ENCODE measurements at regions not wholly inside any gene's neighbourhood (a gene's known extent, or its start where the extent isn't known, plus 50 kb on each side); places are given as distances from the start of the nearest gene placed in this dataset.

DNA sequence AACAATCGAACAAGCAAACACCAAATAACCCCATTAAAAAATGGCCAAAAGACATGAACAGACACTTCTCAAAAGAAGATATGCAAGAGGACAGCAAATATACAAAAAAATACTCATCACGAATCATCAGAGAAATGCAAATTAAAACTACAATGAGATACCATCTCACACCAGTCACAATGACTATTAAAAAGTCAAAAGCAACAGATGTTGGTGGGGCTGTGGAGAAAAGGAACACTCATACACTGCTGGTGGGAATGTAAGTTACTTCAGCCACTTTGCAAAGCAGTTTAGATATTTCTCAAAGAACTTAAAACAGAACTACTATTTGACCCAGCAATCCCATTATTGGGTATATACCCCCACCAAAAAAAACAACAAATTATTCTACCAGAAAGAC is 51.3 kb upstream of the FLI1 start:
- H4K20me1 ChIP-seq (replicated peaks; ENCODE audit: control insufficient read depth, insufficient read depth, low read length), result no peaks in the 10 kb centered on the region
- no peaks in the 10 kb centered on the region for H3K79me2 ChIP-seq (ENCODE audit: control insufficient read depth, insufficient read depth, low read length)
- FAIRE-seq, result no peak
- no peak overlapping the region for H3K27ac ChIP-seq (ENCODE audit: extremely low read depth, low read depth, low read length)
- no peaks in the 10 kb centered on the region for H3K4me1 ChIP-seq (replicated peaks in 1 of 2; ENCODE audit: control insufficient read depth in 2 of 2, insufficient read depth in 2 of 2, low read length in 2 of 2)
- BruUV-seq (replicated peaks), result no TSS peak
- no peak overlapping the region for H2AFZ ChIP-seq (ENCODE audit: low read depth, low read length)
- no peaks in the 10 kb centered on the region for H3K9me3 ChIP-seq (replicated peaks; ENCODE audit: control insufficient read depth, insufficient read depth, low read depth, low read length)
- no peak for ATAC-seq
- H3K36me3 ChIP-seq (ENCODE audit: control insufficient read depth, insufficient read depth, low read length), result no peaks in the 10 kb centered on the region
- no peak overlapping the region for H3K9ac ChIP-seq (ENCODE audit: insufficient read depth in 1 of 2, low read depth in 2 of 2, low read length in 2 of 2)
- TF ChIP-seq, protein P1, sequence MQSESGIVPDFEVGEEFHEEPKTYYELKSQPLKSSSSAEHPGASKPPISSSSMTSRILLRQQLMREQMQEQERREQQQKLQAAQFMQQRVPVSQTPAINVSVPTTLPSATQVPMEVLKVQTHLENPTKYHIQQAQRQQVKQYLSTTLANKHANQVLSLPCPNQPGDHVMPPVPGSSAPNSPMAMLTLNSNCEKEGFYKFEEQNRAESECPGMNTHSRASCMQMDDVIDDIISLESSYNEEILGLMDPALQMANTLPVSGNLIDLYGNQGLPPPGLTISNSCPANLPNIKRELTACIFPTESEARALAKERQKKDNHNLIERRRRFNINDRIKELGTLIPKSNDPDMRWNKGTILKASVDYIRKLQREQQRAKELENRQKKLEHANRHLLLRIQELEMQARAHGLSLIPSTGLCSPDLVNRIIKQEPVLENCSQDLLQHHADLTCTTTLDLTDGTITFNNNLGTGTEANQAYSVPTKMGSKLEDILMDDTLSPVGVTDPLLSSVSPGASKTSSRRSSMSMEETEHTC (IDR thresholded peaks at IDR 0.05), result no peak
- TF ChIP-seq LARP7 (IDR thresholded peaks at IDR 0.05), result no peak
- TF ChIP-seq ZNF668 (CRISPR knock-in tag; IDR thresholded peaks at IDR 0.05), result no peak
- TF ChIP-seq, protein P2, sequence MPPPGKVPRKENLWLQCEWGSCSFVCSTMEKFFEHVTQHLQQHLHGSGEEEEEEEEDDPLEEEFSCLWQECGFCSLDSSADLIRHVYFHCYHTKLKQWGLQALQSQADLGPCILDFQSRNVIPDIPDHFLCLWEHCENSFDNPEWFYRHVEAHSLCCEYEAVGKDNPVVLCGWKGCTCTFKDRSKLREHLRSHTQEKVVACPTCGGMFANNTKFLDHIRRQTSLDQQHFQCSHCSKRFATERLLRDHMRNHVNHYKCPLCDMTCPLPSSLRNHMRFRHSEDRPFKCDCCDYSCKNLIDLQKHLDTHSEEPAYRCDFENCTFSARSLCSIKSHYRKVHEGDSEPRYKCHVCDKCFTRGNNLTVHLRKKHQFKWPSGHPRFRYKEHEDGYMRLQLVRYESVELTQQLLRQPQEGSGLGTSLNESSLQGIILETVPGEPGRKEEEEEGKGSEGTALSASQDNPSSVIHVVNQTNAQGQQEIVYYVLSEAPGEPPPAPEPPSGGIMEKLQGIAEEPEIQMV (tag; conservative IDR thresholded peaks at IDR 0.05; ENCODE audit: low read depth), result no peak
- TF ChIP-seq EP300 (IDR thresholded peaks at IDR 0.05; ENCODE audit: low read length), result no peak
- no peak for TF ChIP-seq NR1H2 (CRISPR knock-in tag; IDR thresholded peaks at IDR 0.05)
- TF ChIP-seq CCNT2 (IDR thresholded peaks at IDR 0.05; ENCODE audit: borderline replicate concordance, extremely low read depth, insufficient read length, low read depth, low read length), result no peak
- CTCF ChIA-PET (ENCODE audit: low intra/inter-chr PET ratio), result no interaction called here
- in situ Hi-C loops (cut with MboI) (loop anchor here (25.0 kb wide), 1 partner anchor 605 kb away; no protein-coding TSS in a partner anchor), intact Hi-C loops (cut with micrococcal nuclease) (no loop called here)
- H3K27me3 ChIP-seq (ENCODE audit: control insufficient read depth in 2 of 2, insufficient read depth in 2 of 2, low read length in 2 of 2), result no peaks in the 10 kb centered on the region
- WGBS (ENCODE audit: insufficient coverage, low coverage, missing lambda C conversion rate), result 0% methylated on average over 2 of the region's 2 CpGs
- DNase-seq (ENCODE audit: extremely low read depth in 1 of 4, low spot score in 3 of 4), result no peak
- H3K4me3 ChIP-seq, result no peak overlapping the region
- POLR2A ChIA-PET, result no interaction called here
- H3K9me1 ChIP-seq (ENCODE audit: control insufficient read depth, insufficient read depth, low read length), result no peaks in the 10 kb centered on the region
- no peak overlapping the region for H3K4me2 ChIP-seq (ENCODE audit: insufficient read depth, low read length)
